GM21723 (cell line): ENCODE measurements at regions not wholly inside any gene's neighbourhood (a gene's known extent, or its start where the extent isn't known, plus 50 kb on each side); places are given as distances from the start of the nearest gene placed in this dataset.
"Not testable (repeated sequence)": the region's sequence is repeated elsewhere in the genome, so short reads cannot be mapped to it uniquely, and the experiment has no call there.

Experiments used
- ATAC-seq: cut with Tn5 transposase; IDR thresholded peaks from one replicate; pipeline ENCODE4 v1.9.1; 2021; ENCODE audit warnings: mild to moderate bottlenecking, moderate library complexity; ENCODE audit not compliant: unreplicated experiment

DNA sequence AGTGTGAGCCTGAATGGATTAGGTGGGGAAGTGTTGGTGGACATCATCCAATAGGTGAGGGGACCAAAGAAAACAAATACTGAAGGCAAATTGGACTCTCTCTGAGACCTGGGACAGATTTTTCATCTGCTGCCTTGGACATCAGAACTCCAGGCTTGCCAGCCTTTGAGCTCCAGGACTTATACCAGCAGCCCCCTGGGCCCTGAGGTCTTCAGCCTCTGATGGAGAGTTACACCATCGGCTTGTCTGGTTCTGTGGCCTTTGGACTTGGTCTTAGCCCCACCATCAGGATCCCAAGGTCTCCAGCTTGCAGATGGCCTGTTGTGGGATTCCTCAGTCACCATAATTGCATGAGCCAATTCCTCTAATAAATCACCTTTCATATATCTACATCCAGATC lies 80.8 kb upstream of the SLC8A3 start:
- no peak for ATAC-seq

DNA sequence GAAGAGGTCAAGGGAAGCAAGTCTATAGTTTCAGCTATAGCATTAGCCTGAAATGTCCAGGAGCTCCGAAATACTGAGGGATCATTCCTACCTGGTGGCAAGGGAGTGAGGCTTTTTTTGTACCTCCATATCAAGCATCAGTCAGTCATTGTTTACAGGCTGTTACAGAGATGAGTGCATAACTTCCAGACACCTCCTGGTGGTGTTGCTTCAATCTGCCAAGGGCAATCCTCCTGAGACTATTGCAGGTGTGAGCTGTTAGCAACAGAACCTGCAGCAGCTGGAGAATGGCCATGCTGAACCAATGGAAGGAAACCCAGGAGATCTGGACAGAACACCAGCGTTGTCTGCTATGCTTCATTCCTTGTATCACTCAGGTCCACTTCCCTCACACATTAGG lies 80.0 kb upstream of the SLC8A3 start:
- ATAC-seq: no peak

DNA sequence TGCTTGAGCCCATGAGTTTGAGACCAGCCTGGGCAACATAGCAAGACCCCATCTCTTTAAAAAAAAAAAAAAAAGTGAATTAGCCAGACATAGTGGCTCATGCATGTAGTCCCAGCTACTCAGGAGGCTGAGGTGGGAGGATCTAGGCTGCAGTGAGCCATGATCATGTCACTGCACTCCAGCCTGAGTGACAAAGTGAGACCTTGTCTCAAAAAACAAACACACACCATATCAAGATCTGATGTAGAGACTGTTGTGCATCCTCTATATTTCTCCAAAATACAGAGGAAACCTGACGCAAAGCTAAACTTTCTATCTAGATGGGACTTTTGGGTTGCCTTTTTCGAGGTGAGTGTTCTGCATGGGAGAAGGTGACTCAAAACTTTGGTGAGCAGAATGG lies 77.4 kb upstream of the SLC8A3 start:
- ATAC-seq: no peak

DNA sequence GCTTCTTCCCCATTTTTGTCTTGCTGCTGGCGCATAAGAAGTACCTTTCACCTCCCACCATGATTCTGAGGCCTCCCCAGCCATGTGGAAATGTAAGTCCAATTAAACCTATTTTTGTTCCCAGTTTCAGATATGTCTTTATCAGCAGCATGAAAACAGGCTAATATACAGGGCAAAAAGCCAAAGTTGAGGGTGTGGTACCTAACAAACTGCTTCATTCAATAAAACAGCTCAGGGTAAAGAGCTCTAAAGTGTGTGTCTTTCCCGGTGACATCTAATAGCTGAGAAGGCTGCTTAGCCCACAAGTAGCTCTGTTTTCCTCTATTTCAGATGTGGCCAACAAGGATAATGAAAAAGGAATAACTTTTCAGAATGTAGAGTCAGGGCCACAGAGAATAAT lies 76.7 kb upstream of the SLC8A3 start:
- no peak for ATAC-seq

DNA sequence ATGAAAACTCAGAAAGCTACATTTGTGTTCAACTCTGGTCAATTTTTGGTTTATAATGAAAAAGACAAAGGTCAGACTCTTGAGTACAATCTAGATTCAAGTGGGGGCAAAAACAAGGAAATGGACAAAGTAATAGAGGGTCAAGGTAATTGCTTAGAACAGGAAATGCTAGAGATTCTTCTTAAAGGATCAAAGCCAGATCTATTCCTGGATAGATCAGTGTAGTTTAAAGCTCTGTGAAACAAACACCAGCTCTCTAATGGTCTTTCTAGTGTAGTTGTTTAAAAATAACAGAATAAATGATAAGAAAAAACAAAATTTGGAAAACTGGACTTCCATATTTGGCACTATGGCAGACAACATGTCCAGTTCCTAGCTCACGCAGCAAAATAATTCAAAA lies 70.7 kb upstream of the SLC8A3 start:
- no peak for ATAC-seq

DNA sequence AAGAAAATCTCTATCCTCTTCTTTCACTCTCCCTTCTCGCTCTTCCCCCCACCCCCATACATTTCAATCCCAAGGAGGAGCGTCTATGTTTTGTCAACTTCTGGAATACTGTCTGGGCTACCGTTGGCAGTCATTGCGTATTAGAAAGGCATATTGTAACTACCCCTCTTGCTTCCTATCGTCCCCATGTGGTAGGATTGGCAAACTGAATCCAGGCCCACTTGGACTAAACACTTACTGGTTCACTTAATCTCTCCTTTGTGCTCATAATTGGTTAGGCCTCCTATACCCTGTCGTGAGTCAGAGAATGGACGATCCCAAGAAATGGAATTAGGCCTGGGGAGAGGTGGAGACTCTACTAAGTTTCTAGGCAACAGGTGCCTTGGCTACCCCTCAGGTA lies 68.8 kb upstream of the SLC8A3 start:
- no peak for ATAC-seq

DNA sequence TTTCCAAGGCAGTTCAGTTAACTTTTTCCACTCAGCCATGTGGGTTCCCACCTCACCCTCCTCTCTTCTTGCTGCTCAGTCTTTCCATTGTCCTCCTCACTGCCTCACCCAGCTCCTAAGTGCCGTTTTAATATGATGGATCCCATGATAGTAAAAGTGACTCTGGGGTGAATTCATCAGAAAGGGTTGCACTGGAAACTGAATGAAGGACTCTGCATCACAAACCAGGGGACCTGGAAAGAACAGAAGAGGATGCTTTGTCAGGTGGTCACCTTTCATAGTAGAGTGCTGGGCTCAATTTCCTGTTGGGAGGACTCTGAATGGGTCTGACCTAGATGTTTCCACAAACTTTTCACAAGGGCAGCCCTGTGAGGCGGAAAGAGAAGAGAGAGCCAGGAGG lies 67.8 kb upstream of the SLC8A3 start:
- ATAC-seq: no peak

DNA sequence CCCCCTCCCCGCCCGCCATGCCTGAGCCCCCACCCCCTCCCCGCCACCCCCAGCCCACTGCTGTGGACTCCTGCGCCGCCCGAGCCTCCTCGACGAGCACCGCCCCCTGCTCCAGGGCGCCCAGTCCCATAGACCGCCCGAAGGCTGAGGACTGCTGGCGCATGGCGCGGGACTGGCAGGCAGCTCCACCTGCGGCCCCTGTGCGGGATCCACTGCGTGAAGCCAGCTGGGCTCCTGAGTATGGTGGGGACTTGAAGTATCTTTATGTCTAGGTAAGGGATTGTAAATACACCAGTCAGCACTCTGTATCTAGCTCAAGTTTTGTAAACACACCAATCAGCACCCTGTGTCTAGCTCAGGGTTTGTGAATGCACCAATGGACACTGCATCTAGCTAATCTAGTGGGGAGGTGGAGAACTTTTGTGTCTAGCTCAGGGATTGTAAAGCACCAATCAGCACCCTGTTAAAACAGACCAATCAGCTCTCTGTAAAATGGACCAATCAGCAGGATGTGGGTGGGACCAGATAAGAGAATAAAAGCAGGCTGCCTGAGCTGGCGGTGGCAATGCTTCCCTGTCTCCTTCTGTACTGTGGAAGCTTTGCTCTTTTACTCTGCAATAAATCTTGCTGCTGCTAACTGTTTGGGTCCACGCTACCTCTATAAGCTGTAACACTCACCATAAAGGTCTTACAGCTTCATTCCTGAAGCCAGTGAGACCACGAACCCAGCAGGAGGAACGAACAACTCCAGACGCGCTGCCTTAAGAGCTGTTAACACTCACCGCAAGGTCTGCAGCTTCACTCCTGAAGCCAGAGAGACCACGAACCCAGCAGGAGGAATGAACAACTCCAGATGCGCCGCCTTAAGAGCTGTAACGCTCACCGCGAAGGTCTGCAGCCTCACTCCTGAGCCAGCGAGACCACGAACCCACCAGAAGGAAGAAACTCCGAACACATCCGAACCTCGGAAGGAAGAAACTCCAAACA lies 66.6 kb upstream of the SLC8A3 start:
- ATAC-seq: not testable (repeated sequence)

DNA sequence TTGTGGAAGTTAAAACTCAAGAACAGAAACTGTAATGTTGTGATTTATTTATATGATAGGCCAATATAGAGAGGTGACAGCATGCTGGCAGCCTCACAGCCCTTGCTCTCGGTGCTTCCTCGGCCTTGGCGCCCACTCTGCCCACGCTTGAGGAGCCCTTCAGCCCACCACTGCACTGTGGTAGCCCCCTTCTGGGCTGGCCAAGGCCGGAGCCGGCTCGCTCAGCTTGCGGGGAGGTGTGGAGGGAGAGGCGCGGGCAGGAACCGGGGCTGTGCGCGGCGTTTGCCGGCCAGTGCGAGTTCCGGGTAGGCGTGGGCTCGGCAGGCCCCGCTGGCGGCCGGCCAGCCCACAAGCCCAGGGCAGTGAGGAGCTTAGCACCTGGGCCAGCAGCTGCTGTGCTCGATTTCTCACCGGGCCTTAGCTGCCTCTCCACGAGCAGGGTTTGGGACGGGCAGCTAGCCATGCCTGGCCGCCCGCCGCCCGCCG lies 65.8 kb upstream of the SLC8A3 start:
- ATAC-seq: no peak

DNA sequence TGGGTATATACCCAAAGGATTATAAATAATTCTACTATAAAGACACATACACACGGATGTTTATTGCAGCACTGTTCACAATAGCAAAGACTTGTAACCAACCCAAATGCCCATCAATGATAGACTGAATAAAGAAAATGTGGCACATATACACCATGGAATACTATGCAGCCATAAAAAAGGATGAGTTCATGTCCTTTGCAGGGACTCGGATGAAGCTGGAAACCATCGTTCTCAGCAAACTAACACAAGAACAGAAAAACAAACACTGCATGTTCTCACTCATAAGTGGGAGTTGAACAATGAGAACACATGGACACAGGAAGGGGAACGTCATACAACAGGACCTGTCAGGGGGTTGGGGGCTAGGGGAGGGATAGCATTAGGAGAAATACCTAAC lies 64.8 kb upstream of the SLC8A3 start:
- not testable (repeated sequence) for ATAC-seq

DNA sequence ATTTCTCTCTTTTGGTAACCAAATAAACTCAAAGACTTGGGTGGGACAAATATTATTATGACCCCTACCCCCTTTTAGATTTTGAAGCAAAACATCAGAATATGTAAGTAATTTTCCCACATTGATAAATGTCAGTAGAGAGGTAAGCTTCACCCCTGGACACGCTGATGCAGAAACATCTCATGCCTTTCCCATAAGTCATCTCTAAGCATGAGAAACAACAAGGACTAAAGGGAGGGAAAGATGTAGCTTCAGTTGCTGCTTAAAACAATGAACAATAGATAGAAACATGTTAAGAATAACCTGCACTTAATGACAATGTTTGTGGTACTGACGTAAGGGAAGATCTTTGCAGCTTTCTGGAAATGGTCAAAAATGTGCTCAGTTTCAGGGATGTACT lies 56.3 kb upstream of the SLC8A3 start:
- no peak for ATAC-seq

DNA sequence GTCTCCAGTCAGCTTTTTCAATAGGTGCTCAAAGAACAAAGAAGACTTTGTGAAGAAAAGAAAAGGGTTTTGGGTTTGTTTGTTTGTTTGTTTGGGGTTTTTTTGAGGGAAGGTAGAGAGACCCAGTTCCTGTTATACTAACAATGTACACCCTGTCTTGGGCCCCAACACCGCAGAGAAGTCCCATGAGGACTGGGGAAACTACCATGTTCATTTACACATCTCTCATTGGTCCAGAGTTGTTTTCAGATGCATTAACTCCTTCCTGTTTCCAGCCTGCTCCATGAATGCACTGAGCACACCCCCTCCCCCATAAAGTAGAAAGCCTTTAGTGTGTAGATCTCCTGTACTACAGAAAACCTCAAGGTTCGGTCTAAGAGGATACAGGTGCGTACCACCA lies 51.1 kb upstream of the SLC8A3 start:
- ATAC-seq: peak; percentile 89

DNA sequence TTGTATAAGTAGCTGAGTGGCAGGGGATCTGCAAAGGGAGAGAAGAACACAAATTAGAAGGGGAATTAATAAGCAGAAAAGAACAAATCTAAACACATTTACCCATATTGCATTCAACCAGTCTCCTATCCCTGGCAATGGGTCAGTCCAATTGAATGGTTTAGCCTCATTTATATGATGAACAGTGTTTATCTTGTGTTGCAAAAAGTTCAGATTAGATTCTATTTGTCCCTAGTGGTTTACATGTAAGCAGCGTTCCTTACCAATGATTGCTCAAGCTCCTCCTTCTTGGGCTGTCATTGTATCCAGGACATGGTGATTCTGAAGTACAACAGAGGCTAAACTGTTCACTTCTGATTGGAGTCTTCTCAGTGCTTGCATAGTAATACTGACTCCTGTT lies 49.9 kb upstream of the SLC8A3 start:
- ATAC-seq: not testable (repeated sequence)
